ENCODE measurements at regions not wholly inside any gene's neighbourhood (a gene's known extent, or its start where the extent isn't known, plus 50 kb on each side); places are given as distances from the start of the nearest gene placed in this dataset.
"Not testable (repeated sequence)": the region's sequence is repeated elsewhere in the genome, so short reads cannot be mapped to it uniquely, and the experiment has no call there.

DNA sequence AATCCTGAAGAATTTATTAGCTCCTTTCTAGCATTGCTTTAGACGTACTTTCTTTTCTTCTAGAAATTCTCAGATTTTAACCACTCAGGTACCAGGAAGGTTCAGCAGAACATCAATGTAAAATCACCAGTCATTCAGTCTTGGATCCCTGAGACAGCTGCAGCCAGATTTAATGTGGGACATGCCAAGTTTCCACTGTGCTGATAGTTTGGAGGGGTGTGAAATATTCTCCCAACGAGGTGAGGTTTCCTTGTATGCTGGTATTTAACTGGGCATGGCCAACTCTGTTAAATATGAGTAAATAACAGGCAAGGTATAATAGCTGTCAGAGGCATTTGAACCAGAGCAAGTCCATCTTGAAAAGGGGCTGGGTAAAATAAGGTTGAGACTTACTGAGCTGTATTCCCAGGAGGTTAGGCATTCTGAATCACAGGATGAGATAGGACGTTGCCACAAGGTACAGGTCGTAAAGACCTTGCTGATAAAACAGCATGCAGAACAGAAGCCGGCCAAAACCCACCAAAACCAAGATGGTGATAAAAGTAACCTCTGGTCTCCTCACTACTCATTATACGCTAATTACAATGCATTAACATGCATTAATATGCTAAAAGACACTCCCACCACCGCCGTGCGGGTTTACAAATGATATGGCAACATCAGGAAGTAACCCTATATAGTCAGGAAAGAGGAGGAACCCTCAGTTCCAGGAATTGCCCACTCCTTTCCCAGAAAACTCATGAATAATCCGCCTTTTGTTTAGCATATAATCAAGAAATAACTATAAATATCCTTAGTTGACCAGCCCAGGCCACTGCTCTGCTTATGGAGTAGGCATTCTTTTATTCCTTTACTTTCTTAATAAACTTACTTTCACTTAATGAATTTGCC lies 75.2 kb upstream of the RASSF8 start:
- DNase-seq = no peak

DNA sequence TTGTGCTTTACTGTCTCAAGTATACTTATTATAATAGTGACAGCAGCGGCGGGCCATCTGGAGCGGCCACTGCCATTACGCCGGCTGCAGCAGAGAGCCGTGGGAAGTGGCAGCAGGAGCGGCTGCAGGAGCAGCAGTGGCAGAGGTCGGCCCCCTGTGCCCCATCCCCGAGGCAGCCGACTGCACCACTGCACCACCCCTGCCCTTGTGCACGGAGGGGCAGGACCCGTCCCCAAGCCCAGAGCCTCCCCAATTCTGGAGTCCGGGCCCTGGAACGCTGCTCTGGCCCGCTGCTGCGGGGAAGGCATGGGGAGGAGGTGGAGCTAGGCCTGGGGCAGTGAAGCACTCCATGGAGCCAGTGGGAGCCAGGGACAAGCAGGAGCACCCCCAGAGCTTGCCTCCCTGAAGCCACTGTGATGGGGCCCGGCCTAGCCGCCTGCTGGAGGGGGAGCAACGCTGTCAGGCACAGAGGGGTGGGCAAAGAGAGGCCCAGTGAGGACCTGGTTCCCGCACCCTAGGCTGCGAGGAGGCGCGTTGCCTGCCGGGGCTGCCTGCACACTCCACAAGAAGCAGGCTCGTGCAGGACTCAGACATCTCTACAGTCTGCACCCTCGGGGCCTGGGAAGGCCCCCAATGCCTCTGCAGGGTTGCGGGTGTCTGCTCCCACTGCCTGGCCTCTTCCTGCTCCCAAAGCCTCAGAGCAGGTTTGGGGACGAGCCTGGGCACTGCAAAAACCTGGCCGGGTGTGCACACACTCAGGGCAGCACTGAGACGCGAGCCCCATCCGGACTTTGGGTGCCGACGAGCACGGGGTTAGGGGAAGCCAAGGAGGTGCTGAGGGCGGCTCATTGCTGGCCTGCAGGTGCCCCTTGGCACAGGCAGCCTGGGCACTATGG lies 74.2 kb upstream of the RASSF8 start:
- no peak for DNase-seq

- no peak for DNase-seq
Observed at GRCh38 chr12:25884920-25885234, 73.6 kb upstream of the RASSF8 start.

GRCh38 chr12:25886396-25886795 lies 72.1 kb upstream of the RASSF8 start:
- no peak for DNase-seq

DNA sequence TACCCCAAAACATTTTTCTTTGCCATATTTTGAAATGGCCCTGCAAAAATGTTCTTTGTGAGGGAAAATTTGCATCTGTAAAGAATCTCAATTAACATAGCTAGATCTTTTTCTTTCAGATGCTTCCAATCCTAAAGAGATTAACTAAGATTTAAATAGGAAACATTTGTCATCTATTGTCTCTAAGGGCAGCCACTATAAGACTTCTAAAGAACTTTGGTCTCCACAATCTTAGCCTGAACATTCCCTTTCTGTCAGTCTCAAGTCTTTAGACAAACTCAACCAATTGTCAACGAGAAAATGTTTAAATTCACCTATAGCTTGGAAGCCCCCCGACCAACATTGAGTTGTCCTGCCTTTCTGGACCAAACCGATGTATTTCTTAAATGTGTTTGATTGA lies 71.1 kb upstream of the RASSF8 start:
- no peak for DNase-seq

DNA sequence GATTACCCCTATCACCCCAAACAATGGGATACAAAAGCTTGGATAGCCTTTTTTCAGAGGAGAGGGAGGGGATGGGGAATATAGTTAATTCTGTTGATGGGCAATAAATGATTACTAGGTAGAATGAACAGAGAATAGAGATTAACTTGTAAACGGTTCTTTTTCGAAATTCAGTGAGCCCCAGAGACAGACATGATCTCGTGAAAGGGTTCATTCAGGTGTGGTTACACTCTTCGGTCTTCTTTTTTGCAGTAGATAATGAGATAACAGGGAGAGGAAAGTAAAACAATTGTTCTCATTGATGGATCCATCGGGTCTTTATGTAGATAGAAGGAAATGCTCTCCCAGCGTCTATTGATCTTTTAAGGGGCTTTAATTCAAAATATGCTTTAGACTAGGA lies 69.3 kb upstream of the RASSF8 start:
- DNase-seq = no peak

- DNase-seq = not testable (repeated sequence)
Observed at GRCh38 chr12:25891095-25891494, 67.4 kb upstream of the RASSF8 start.

GRCh38 chr12:25894759-25895158 lies 63.7 kb upstream of the RASSF8 start:
- DNase-seq = no peak

GRCh38 chr12:25896981-25897380 lies 61.5 kb upstream of the RASSF8 start:
- no peak for DNase-seq

GRCh38 chr12:25903603-25904245 lies 54.8 kb upstream of the RASSF8 start:
- DNase-seq = no peak

DNA sequence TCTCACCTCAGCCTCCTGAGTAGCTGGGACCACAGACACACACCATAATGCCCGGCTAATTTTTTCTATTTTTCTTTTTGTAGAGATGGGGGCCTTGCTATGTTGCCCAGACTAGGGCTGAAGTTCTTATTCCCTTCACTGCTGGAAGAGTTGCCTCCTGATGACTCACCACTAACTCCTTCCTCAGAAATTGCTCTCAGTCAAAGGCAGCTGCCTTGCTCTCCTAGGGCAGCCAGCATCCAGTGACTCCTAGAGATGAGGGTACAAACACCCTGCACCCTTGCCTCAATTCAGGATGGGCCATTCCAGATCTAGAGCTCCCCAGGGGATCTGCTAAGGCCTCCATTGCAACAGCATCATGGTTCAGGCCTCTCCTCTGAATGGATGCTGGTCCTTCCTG lies 54.0 kb upstream of the RASSF8 start:
- no peak for DNase-seq

DNA sequence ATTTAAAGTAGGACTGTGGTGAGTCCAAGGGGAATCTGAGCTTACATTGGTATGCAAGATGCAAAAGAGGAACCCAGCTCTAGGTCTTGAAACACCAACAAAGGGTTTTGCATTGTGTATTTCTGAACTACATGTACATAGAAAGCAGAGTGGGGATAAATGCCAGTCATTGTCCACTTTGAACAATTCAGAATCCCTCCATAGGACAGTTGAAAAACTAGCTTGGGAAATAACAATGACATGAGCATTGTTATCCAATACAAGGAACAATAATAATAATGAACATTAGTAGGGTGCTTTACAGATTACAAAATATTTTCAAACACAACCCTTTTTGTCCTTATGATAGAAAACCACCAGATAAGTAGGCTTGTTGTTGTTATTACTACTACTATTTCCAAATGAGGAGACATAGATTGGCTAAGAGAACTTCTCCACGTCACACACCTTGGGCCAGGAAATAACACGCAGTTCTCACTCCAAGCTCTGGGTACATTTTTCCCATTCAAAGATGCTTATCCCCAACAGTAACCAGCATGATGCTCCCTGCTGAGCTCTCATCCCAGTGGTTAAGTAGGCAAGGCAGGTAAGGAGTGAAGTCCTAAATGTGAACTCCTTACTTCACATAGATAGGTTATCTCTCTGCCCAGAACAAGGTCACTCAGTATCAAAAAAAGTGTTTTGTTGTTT lies 51.7 kb upstream of the RASSF8 start:
- DNase-seq = no peak

Data from bone marrow (tissue), 2 donors.